HG03378 (cell line): ENCODE measurements at regions not wholly inside any gene's neighbourhood (a gene's known extent, or its start where the extent isn't known, plus 50 kb on each side); places are given as distances from the start of the nearest gene placed in this dataset.
"Not testable (repeated sequence)": the region's sequence is repeated elsewhere in the genome, so short reads cannot be mapped to it uniquely, and the experiment has no call there.

Experiments used
- ATAC-seq: cut with Tn5 transposase; IDR thresholded peaks from one replicate; pipeline ENCODE4 v1.9.1; 2021; ENCODE audit warnings: mild to moderate bottlenecking, moderate library complexity; ENCODE audit not compliant: unreplicated experiment

DNA sequence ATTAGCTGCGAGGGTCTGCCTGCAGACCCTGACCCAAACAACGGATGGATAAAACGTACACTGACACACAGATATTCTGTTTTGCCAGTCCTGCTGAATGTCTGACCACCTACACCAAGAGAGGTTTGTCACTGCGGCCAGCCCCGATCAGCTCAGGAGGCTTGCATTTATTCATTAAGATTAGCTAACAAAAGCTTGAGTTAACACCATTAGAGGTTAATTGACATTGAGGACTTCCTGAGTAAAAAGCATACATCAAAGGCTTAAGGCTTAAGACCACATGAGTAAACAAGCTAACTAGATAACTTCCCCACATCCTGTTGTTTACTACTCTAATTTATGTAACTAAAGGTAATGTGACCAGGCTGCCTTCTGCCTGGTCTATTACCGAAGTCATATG, 198.1 kb upstream of the TRPC7 start:
- ATAC-seq = no peak

DNA sequence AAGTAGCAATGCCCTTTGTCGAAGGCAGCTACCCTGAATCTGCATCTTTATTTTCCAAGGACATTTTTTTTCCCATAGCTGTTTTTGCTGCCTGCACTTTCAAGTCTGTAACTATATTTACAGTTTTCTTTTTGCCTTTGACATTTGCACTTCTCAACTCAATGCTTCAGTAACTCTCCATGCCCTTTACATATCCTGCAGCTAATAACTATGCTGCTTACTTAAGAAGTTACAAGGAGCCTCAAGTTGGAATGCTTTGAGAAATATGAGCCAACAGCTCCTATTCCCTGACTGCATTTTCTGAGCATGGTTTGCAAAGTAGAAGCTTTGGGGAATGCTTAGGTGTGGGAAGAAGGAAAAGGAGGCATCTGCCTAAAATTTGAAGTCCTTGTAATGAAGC, 194.8 kb upstream of the TRPC7 start:
- ATAC-seq = no peak

DNA sequence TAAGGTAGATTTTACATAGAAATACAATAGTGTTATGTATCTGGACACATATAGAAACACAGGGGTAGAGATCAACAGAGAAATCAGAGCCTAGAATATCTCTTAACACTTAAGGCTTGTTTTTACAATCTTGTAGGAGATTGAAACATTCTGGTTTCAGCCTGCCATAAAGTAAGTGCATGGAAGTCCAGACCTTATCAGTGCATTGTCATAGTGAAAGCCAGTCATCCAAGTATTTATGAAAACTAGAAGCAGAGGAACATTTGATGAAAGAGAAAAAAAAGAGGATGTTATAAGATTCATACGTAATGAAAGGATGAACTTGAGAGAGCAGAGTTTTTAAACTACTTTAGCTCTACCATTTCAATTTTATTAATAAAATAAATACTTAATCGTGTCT, 194.3 kb upstream of the TRPC7 start:
- no peak for ATAC-seq

DNA sequence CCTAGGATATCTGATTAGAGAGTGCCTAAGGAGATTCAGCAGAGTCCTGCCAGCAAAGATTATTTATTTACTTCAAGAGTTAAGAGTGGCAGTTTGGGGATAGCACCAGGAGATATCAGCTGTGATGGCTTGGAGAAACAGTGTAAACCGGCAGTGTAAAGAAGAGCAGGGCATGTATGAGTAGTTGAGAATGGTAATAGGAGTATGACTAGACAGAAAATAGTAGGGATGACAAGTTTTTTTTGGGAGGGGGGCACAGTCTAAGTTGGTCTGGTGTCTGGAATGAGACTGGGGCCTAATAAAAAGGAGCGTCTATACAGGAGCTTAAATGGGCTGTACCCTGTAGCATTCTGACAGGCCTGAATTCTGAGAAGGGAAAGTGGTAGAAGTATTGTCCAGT, 181.8 kb upstream of the TRPC7 start:
- ATAC-seq = not testable (repeated sequence)

DNA sequence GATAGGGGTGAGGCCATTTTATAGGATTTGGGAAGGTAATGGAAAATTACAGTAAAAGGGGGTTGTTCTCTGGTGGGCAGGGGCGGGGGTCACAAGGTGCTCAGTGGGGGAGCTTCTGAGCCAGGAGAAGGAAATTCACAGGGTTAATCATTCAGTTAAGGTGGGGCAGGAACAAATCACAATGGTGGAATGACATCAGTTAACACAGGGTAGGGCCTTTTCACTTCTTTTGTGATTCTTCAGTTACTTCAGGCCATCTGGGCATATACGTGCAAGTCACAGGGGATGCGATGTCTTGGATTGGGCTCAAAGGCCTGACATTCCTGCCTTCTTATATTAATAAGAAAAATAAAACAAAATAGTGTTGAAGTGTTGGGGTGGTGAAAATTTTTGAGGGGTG, 181.1 kb upstream of the TRPC7 start:
- not testable (repeated sequence) for ATAC-seq

DNA sequence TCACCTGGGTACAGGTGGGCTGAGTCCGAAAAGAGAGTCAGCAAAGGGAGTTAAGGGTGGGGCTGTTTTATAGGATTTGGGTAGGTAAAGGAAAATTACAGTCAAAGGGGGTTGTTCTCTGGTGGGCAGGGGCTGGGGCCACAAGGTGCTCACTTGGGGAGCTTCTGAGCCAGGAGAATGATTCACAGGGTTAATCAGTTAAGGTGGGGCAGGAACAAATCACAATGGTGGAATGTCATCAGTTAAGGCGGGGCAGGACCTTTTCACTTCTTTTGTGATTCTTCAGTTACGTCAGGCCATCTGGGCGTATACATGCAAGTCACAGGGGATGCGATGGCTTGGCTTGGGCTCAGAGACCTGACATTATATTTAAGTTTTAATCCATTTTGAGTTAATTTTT, 179.7 kb upstream of the TRPC7 start:
- not testable (repeated sequence) for ATAC-seq

DNA sequence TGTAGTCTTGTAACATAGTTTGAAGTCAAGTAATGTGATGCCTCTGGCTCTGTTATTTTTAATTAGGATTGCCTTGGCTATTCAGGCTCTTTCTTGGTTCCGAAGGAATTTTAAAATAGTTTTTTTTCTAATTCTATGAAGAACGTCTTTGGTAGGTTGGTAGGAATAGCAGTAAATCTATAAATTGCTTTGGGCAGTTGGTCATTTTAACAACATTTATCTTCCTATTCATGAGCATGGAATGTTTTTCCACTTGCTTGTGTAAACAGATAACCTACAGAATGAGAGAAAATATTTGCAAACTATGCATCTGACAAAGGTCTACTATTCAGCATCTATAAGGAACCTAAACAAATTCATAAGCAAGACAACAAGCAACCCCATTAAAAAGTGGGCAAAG, 173.2 kb upstream of the TRPC7 start:
- no peak for ATAC-seq

DNA sequence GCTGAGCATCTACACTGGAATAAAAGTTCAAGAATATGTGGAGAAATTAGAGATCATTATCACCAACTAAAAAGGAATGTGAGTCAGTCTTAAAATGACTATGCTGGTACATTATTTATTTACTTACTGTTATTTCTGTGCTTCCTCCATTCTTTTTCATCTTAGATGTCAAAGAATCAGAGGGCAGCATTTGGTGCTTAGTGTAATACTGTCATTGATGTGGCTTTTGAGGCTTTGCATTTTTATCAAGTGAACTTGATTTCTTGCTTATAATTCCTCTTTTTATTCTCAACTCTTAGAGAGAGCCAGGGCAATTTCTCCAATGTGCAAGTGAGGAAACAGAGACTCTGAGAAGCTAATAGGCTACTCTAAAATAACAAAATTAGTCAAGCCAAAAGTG, 163.7 kb upstream of the TRPC7 start:
- no peak for ATAC-seq

DNA sequence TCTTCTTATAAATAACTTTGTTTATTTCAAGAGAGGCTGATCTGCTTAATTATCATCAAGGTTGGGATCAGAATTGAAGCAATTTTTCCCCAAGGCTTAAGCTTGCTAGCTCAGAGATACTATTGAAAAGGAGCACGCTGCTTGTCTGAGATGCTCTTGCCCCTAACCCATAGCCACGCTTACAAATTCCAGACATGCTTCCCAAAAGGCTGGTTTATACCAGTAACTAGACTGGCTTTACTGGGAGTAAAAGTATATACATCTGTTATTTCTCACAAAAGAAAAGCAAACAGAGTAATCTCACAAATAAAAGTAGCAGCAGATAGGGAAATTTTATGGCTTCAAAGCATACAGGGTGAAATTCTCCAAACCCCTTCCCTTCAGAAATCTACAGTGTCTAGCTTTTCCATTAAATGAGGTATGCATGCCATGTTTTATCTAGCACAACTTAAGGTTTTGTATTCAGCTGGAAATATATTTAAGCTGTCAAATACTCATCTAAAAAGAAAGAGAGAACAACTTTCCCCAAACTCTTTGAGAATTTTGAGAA, 163.2 kb upstream of the TRPC7 start:
- ATAC-seq = no peak

DNA sequence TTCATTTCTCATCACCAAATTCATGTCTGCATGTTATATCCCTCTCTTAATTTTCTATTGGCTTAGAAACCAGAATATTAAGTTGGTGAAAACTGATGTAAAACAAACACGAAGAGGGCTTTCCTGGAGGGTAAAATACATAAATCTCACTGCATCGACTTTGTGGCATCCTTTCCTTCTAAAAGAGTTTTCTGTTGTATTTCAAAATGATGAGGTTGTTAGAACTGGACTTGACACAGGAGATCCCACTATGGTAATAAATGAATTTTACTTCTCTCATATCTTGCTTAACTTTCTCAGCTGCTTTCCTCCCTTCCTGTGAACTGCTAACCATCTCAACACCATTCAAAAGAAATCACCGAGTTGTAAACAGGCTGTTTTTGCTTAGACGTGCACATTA, 162.0 kb upstream of the TRPC7 start:
- ATAC-seq = no peak

DNA sequence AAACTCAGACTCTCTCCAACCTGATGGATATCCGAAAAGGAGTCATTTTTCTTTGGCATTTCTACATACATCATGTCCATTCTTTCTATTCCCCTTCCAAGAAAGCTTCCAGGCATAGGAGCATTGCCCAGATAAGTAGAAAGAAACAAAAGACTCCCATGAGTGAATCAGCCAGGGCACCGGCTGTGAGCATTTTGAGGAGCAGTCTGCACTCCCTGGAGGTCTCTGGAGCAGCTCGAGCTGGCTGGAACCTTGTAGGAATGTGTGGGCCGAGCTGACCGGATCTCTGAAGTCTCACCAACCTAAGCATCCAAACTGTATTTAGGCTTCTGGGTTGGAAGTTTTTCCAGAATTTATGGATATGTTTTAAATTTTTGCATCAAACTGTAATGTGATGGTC, 161.4 kb upstream of the TRPC7 start:
- no peak for ATAC-seq

DNA sequence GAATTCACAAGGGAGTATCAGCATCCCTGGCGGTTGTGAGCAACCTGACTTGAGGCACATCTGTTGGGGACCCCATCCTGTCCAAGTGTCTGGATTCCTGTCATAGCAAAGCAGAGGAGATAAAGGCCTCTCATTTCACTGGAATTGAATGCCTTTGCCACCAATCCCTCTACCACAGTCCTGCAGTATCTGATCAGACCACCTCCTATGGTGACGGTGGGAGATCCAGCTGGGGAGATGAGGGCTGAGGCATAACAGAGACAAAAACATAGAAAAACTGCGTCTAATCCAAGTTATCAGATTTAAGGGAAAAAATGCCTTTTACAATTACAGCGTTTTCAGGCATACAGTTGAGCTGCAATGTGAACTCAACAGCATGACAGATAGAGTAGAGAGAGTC, 160.7 kb upstream of the TRPC7 start:
- ATAC-seq = no peak

DNA sequence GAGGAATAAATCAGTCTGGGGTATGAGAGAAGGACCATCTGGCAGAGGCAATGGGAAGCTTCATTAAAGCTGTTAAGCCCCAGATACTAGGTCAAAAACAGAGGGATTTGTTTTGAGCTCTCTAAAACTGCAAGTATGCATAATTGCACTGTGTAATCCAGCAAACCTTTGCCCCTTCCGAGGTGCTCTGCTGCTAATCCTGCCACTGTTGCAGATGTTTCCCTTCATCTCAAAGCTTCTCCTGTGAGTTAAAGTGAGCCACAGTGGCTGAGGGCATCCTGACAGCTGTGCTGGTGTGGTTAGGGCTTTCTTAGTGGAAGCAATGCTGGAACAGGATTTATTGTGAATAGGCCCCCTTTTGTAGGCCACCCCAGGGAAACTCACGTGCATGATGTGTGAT, 160.3 kb upstream of the TRPC7 start:
- ATAC-seq = no peak

DNA sequence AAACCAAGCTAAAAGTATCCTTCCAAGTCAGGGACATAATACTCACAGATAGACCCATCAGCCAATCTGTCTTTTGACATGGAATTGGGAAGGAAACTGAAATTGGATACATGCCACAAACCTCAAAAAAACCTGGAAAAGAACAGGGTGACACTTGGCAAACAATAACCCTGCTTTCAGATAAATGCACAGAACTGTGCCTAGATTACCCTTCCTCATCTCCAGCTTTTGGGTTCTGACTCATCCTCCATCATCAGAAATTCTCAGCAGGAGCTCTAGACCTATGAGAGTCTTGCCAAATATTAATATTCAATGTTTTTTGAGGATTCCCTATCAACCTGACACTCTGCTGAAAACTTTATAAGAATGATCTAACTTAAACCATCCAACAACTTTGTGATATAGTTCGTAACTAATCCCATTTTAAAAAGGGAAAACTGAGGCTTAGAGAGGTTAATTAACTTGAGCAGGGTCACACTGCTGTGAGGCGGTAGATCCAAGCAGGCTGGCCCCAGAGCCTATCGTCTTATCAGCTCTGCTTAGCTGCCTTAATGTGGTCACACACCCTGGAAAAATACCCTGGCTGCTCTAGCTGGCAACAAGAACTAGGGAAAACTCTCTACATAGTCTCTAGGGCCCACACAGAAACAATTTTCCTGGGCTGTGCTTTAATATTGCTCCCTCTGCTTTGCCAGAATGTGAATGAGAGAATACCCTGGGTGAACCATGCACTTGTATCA, 157.0 kb upstream of the TRPC7 start:
- ATAC-seq = no peak

DNA sequence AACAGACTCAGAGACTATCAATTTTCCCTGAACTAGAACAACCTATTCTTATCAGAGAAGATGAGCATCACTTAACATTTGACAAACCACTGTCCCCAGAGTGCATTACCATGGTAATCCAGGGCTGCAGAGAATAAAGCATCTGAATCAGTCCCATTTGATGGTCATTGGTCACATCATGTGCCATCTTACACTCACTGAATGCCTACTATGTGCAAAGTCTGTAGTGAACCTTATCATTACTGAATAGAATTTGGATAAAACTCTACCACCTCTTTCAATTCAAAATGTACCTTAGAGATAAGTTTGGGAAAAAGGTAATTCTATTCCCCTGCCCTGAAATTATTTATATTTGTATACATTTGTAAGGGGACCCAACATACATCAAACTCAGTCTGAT, 156.4 kb upstream of the TRPC7 start:
- no peak for ATAC-seq

DNA sequence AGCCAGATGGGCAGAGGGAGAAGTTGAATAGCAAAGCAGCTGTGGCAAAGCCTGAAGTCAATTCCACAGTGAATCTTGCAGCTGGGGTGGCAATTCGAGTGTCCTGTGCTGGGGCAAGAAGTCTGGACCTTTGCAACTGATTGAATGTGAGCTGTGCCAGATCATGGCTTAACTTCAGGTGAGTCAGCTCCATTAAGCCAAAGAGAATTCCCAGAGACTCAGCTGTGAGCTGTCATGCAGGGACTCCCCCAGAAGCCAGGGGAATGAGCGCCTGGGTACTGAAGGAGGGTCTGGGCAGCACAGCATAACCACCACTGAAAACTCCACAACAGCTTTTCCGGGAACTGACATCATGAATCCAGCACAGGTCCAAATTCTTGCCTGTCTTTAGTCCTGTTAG, 153.5 kb upstream of the TRPC7 start:
- ATAC-seq = no peak

DNA sequence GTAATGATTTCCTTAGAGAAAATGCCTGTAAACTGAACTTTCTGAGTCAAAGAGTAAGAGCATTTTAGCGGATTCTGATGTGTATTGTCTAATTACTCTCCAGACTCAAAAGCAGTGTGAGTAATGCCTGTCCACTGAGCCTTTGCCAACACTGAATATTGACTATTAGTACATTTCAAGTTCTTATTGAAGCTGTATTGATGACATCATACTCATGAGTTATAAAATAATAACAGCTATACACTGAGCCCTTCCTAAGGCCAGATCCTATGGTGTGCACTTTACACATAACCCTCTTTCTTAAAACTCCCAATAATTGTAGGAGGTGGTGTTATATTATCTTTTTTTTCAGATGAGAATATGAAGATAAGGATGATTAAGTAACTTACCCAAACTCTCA, 152.8 kb upstream of the TRPC7 start:
- no peak for ATAC-seq

DNA sequence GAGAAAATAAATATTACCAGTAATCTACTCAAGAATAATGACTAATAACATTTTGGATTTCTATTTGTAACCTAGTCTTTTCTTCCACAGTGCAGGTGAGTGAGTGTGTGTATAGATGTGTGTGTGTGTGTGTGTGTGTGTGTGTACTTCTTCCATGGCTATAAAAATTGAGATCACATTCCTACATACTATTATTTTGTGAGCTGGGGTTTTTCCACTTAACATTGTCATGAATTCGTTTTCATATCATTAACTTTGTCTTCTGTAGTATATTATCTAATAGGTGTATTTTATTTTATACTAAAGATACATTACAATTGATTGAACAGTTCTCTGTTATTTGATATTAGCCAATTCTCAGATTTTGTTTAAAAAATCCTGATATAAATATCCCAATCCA, 152.4 kb upstream of the TRPC7 start:
- ATAC-seq = no peak

DNA sequence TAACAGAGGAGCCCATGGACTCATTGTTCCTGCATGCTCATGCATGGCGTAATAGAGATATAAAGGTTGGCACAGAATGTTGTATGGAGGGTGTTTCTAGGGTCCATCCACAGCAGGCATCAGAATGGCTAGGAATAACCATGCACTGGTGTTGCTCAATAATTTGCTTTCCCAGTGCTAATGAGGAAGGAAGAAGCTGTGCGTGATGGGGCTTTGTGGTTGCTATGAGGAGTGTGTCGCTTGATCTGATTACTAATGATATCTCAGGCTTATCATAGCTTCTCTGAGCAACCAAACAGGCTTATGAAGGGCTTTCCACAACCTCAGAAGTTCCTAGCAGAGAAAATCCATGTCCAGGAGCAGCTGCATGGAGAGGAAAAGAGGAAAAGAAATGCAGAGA, 151.3 kb upstream of the TRPC7 start:
- ATAC-seq = no peak

DNA sequence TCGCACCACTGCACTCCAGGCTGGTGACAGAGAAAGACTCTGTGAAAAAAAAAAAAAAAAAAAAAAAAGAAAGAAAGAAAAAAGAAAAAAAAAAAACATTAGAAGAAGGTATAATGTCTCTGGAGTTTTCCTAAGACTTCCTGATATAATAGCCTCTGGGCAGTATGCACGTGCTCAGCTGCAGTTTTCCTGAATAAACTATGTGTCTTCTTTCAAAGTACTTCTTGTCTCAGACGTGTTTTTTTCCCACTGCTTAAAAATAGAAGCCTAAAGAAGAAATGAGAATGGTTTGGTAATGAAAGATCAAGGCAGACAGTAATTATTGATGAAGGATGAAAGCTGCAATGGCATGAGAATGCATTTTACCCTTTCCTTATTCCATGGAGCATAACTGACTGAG, 148.1 kb upstream of the TRPC7 start:
- no peak for ATAC-seq

DNA sequence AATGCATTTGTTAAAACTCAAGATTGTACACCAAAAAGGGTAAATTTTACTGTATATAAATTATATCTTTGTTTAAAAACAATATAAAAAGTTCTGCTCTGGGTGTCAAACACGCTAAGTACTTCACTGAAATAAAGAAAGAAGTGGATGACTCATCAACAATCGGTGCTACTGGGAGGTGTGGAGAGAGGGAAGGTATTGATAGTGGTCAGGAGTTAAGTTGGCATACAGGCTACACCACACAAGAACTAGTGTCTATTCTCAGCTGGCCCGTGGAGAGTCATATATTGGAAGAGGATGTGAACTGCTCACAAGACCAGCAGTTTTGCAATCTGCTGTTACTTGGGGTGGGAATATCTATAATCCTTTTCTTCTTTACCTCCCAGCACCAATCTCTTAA, 145.7 kb upstream of the TRPC7 start:
- no peak for ATAC-seq

DNA sequence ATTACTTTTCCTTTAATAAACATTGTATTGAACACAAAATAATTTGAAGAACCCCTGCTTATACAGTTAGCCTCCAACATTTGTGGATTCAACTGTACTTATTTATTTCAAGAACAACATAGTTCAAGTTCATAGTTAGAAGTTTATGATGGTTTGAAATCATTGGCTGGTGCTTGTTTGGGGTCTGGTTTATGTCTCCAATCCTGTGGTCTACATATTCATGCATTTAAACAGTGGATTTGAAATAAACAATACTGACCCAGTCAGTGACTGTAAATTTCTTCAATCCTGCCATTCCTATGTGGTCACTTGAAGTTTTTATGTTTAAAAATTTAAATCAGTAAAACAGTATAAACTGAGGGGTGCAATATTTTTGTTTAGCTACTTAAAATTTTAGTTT, 145.1 kb upstream of the TRPC7 start:
- ATAC-seq = no peak

DNA sequence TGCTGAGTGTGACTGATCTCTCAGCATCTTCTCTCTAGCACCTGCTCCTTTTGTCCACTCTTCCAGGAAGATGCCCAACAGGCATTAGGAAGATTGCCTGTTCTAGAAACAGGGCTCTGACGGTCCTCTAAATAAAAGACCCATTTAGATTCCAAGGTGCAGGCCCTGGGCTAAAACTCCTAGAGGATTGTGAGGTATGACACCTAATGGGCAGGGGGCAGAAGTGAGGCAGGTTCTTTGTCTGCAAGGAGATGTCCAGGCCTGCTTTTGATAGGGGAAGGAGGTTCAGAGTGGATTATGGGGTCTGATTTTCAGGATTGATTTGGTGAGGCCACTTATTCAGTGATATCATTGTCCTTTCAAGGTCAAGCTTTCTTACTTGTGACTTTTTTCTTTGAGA, 140.8 kb upstream of the TRPC7 start:
- ATAC-seq = no peak
